PC-3 (cell line): ENCODE measurements at regions not wholly inside any gene's neighbourhood (a gene's known extent, or its start where the extent isn't known, plus 50 kb on each side); places are given as distances from the start of the nearest gene placed in this dataset.

Experiments used
- CTCF ChIP-seq: fragments of 300-600 bp; sonication (generic); conservative IDR thresholded peaks from 2 replicates; pipeline ENCODE4 v1.5.1; 2017; ENCODE audit warnings: antibody characterized with exemption, low read depth, mild to moderate bottlenecking, low read length
- EZH2 ChIP-seq: fragments of 300-600 bp; sonication (generic); IDR thresholded peaks from one replicate; pipeline ENCODE4 v1.6.1; 2017; ENCODE audit warnings: antibody characterized with exemption, mild to moderate bottlenecking, low read length; ENCODE audit not compliant: unreplicated experiment
- EZH2phosphoT487 ChIP-seq: fragments of 300-600 bp; sonication (generic); IDR thresholded peaks from 2 replicates; pipeline ENCODE4 v1.6.1; 2018; ENCODE audit warnings: mild to moderate bottlenecking, antibody characterized with exemption, low read length, borderline replicate concordance

DNA sequence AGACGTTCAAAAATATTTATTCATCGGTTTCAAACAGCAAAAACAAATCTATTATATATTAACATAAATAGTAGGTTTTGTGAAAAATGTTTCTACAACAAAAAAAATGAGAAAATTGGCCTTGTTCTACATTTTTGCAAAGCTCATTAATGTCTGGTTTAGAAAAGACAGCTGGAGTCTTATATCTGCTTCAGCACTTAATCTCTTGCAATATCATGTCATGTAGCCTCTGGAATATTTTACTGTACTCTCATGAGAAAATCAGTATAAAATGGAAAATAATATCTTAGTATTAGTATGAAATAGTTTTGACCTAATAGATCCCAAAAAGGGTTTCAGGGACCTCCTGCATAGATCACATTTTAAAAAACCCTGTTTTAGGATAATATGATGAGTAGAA, 326.6 kb downstream of the ARL4A start:
- no peak for TF ChIP-seq CTCF
- no peak for TF ChIP-seq EZH2phosphoT487
- TF ChIP-seq EZH2, result no peak
